AG04450 (cell line): ENCODE measurements at regions not wholly inside any gene's neighbourhood (a gene's known extent, or its start where the extent isn't known, plus 50 kb on each side); places are given as distances from the start of the nearest gene placed in this dataset.

Experiments used
- CTCF ChIA-PET: fragments of 300-600, 350-600 bp; formaldehyde crosslinking; extraction: SDS; loops from one replicate; lab custom pipeline; 2022; ENCODE audit warnings: antibody characterized with exemption, inconsistent platforms; lab: Charles Lee
- POLR2A ChIA-PET: fragments of 350-600 bp; formaldehyde crosslinking; extraction: SDS; loops from one replicate; lab custom pipeline; 2021; ENCODE audit warnings: antibody characterized with exemption, inconsistent platforms; lab: Yijun Ruan, JAX
- DNase-seq: peaks from one replicate; pipeline ENCODE4 v3.0.0-alpha.2; 2011; ENCODE audit warnings: low read depth, low spot score
- H3K27ac ChIP-seq: one replicate; pipeline ENCODE4 v1.5.1; 2012; ENCODE audit warnings: low read depth, low read length, control low read depth
- H3K27me3 ChIP-seq: one replicate; pipeline ENCODE4 v1.6.0; 2012; ENCODE audit warnings: low read length; ENCODE audit not compliant: control insufficient read depth, insufficient read depth
- H3K4me3 ChIP-seq: 2 replicates; pipeline ENCODE4 v1.5.1; 2011; ENCODE audit warnings: mild to moderate bottlenecking, low read depth, low read length, control low read depth
- H3K9me3 ChIP-seq: 2 replicates; pipeline ENCODE4 v1.5.1; 2012; ENCODE audit warnings: low read length; ENCODE audit not compliant: control insufficient read depth, insufficient read depth
- CTCF ChIP-seq: IDR thresholded peaks from 2 replicates; pipeline ENCODE4 v1.5.1; 2011; ENCODE audit warnings: low read depth, low read length, control low read depth, inconsistent platforms

GRCh38 chr3:188062216-188062615 is 91.7 kb upstream of the LPP start:
- CTCF ChIA-PET = no interaction called here

GRCh38 chr3:188064831-188065493 is 89.0 kb upstream of the LPP start:
- POLR2A ChIA-PET = no interaction called here
- no peak overlapping the region for H3K4me3 ChIP-seq
- no peaks in the 10 kb centered on the region for H3K9me3 ChIP-seq
- H3K27ac ChIP-seq = no peak overlapping the region
- CTCF ChIA-PET = interaction anchor here (1.7 kb wide), 1 partner anchor 326 kb away, joined by 3 read pairs; no protein-coding TSS in a partner anchor
- no peak for TF ChIP-seq CTCF
- no peaks in the 10 kb centered on the region for H3K27me3 ChIP-seq
- no peak for DNase-seq

More at GRCh38 chr3:188062216-188062615, 91.7 kb upstream of the LPP start:
- Histone ChIP-seq H3K27ac (no peak overlapping the region), H3K9me3 (no peaks in the 10 kb centered on the region), H3K27me3 (no peaks in the 10 kb centered on the region), H3K4me3 (no peak overlapping the region)
- TF ChIP-seq CTCF = no peak
- no peak for DNase-seq
- POLR2A ChIA-PET = no interaction called here

DNA sequence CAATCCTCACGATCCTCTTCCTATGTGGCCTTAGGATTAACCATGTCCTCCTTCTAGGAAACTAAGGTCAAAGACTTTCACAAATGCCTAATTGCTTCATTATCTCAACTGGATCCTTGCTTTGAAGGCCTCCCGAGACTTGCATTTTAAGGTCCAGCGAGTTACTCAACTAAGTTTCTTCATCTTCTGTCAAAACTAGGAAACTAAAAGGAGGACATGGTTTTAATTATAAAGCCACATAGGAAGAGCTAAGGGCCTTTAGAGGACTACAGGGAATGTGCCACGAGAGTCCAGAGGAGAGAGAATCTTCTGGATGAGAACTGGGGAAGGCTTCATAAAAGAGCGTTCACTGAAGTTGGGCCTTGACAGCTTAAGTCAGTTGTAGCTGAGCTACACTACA is 87.8 kb upstream of the LPP start:
- Histone ChIP-seq H3K4me3 (no peak overlapping the region), H3K27me3 (no peaks in the 10 kb centered on the region), H3K9me3 (no peaks in the 10 kb centered on the region), H3K27ac (no peak overlapping the region)
- DNase-seq = no peak
- no peak for TF ChIP-seq CTCF
- CTCF ChIA-PET = interaction anchor here (1.7 kb wide), 1 partner anchor 327 kb away, joined by 3 read pairs; no protein-coding TSS in a partner anchor
- POLR2A ChIA-PET = interaction anchor here (0.7 kb wide), 1 partner anchor 94 kb away, joined by 9 read pairs; no protein-coding TSS in a partner anchor

DNA sequence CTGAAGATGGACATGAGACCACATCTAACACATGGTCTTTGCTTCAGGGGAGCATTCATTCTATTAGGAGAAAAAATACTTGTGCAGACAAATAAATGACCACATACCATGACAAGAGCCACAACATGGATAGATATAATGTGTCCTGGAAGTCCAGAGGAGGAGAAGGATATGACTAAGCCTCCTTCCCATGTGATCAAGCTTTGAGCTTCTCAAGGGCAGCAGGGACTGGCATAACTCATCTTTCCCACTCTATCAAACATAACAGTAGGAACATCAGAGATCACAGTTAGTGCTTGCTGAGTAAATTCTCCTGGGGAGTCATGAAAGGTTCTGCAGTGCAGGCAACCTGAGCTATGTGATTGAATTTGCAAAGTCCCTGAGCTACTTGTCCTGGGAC is 86.0 kb upstream of the LPP start:
- ChIA-PET POLR2A (no interaction called here), CTCF (interaction anchor here (0.6 kb wide), 1 partner anchor 318 kb away, joined by 3 read pairs; no protein-coding TSS in a partner anchor)
- no peaks in the 10 kb centered on the region for H3K27me3 ChIP-seq
- no peak for TF ChIP-seq CTCF
- no peak overlapping the region for H3K4me3 ChIP-seq
- H3K9me3 ChIP-seq = no peaks in the 10 kb centered on the region
- no peak overlapping the region for H3K27ac ChIP-seq
- no peak for DNase-seq

DNA sequence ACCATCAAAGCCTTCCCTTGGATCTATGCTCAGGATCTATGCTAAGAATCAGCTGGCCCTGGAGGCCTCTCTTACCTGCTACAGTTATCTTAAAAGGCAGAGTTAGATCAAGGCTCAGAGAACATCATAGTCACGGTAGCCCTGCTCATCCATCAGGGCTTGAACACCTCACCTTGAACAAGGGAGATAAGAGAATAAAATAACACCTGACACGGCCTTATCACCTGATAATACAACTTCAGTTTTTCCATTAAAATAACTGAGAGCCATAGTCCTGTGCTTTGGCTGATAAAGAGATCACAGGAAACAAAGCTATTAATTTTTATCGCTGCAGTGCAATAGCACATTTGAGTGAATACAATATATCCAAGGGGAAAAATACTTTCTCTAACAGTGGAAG is 85.6 kb upstream of the LPP start:
- no peaks in the 10 kb centered on the region for H3K9me3 ChIP-seq
- no peak for TF ChIP-seq CTCF
- no peak overlapping the region for H3K27ac ChIP-seq
- H3K27me3 ChIP-seq = no peaks in the 10 kb centered on the region
- no peak for DNase-seq
- no peak overlapping the region for H3K4me3 ChIP-seq
- POLR2A ChIA-PET = no interaction called here
- CTCF ChIA-PET = no interaction called here
